ENCODE measurements at regions not wholly inside any gene's neighbourhood (a gene's known extent, or its start where the extent isn't known, plus 50 kb on each side); places are given as distances from the start of the nearest gene placed in this dataset.

GRCh38 chr17:70394473-70395232, 225.3 kb downstream of the KCNJ2 start:
- Histone ChIP-seq H3K27ac (ENCODE audit: low read depth, low read length, poor library complexity, severe bottlenecking) (no peak overlapping the region), H3K4me2 (ENCODE audit: low read length) (no peak overlapping the region), H2AFZ (ENCODE audit: low read length) (no peak overlapping the region), H3K9me3 (ENCODE audit: low read length) (no peaks in the 10 kb centered on the region), H3K79me2 (ENCODE audit: insufficient read depth, low read length) (no peaks in the 10 kb centered on the region), H3K4me3 (ENCODE audit: low read depth, low read length, poor library complexity, severe bottlenecking) (no peak overlapping the region), H3K27me3 (ENCODE audit: insufficient read depth, low read length) (no peaks in the 10 kb centered on the region), H3K36me3 (ENCODE audit: insufficient read depth, low read length) (no peaks in the 10 kb centered on the region), H3F3A (ENCODE audit: insufficient read depth, low read length) (no peaks in the 10 kb centered on the region), H3K9me2 (ENCODE audit: low read depth, low read length) (no peaks in the 10 kb centered on the region), H4K20me1 (ENCODE audit: insufficient read depth, low read length) (no peaks in the 10 kb centered on the region), H3K4me1 (ENCODE audit: insufficient read depth, low read length, severe bottlenecking) (no peaks in the 10 kb centered on the region), H3K9ac (ENCODE audit: low read length) (no peak overlapping the region)
- TF ChIP-seq CTCF (IDR thresholded peaks at IDR 0.05; ENCODE audit: low read length) (no peak), EZH2 (IDR thresholded peaks at IDR 0.05; ENCODE audit: borderline replicate concordance, low read length) (no peak)

GRCh38 chr17:70405492-70406220, 236.3 kb downstream of the KCNJ2 start:
- H3K27ac ChIP-seq (ENCODE audit: low read depth, low read length, poor library complexity, severe bottlenecking), result no peak overlapping the region
- no peak overlapping the region for H3K4me3 ChIP-seq (ENCODE audit: low read depth, low read length, poor library complexity, severe bottlenecking)
- H3K9ac ChIP-seq (ENCODE audit: low read length), result no peak overlapping the region

GRCh38 chr17:70407506-70407905, 238.2 kb downstream of the KCNJ2 start:
- H2AFZ ChIP-seq (ENCODE audit: low read length), result no peak overlapping the region

More at GRCh38 chr17:70405492-70406220, 236.3 kb downstream of the KCNJ2 start:
- H2AFZ ChIP-seq (ENCODE audit: low read length), result no peak overlapping the region
- no peaks in the 10 kb centered on the region for H3F3A ChIP-seq (ENCODE audit: insufficient read depth, low read length)
- H3K9me2 ChIP-seq (ENCODE audit: low read depth, low read length), result no peaks in the 10 kb centered on the region
- no peaks in the 10 kb centered on the region for H4K20me1 ChIP-seq (ENCODE audit: insufficient read depth, low read length)
- H3K9me3 ChIP-seq (ENCODE audit: low read length), result no peaks in the 10 kb centered on the region
- H3K27me3 ChIP-seq (ENCODE audit: insufficient read depth, low read length), result no peaks in the 10 kb centered on the region
- no peak for TF ChIP-seq CTCF (IDR thresholded peaks at IDR 0.05; ENCODE audit: low read length)
- no peak for TF ChIP-seq EZH2 (IDR thresholded peaks at IDR 0.05; ENCODE audit: borderline replicate concordance, low read length)
- no peaks in the 10 kb centered on the region for H3K4me1 ChIP-seq (ENCODE audit: insufficient read depth, low read length, severe bottlenecking)
- no peaks in the 10 kb centered on the region for H3K36me3 ChIP-seq (ENCODE audit: insufficient read depth, low read length)
- no peak overlapping the region for H3K4me2 ChIP-seq (ENCODE audit: low read length)
- H3K79me2 ChIP-seq (ENCODE audit: insufficient read depth, low read length), result no peaks in the 10 kb centered on the region

More at GRCh38 chr17:70407506-70407905, 238.2 kb downstream of the KCNJ2 start:
- H3K9me2 ChIP-seq (ENCODE audit: low read depth, low read length), result no peaks in the 10 kb centered on the region
- no peaks in the 10 kb centered on the region for H3K36me3 ChIP-seq (ENCODE audit: insufficient read depth, low read length)
- no peak overlapping the region for H3K4me3 ChIP-seq (ENCODE audit: low read depth, low read length, poor library complexity, severe bottlenecking)
- TF ChIP-seq CTCF (IDR thresholded peaks at IDR 0.05; ENCODE audit: low read length) (no peak), EZH2 (IDR thresholded peaks at IDR 0.05; ENCODE audit: borderline replicate concordance, low read length) (no peak)
- no peak overlapping the region for H3K9ac ChIP-seq (ENCODE audit: low read length)
- H3K79me2 ChIP-seq (ENCODE audit: insufficient read depth, low read length), result no peaks in the 10 kb centered on the region
- no peaks in the 10 kb centered on the region for H3F3A ChIP-seq (ENCODE audit: insufficient read depth, low read length)
- H4K20me1 ChIP-seq (ENCODE audit: insufficient read depth, low read length), result no peaks in the 10 kb centered on the region
- no peak overlapping the region for H3K4me2 ChIP-seq (ENCODE audit: low read length)
- no peaks in the 10 kb centered on the region for H3K27me3 ChIP-seq (ENCODE audit: insufficient read depth, low read length)
- H3K4me1 ChIP-seq (ENCODE audit: insufficient read depth, low read length, severe bottlenecking), result no peaks in the 10 kb centered on the region
- H3K27ac ChIP-seq (ENCODE audit: low read depth, low read length, poor library complexity, severe bottlenecking), result no peak overlapping the region
- H3K9me3 ChIP-seq (ENCODE audit: low read length), result no peaks in the 10 kb centered on the region

All from OCI-LY1 (cell line).